ENCODE measurements at regions not wholly inside any gene's neighbourhood (a gene's known extent, or its start where the extent isn't known, plus 50 kb on each side); places are given as distances from the start of the nearest gene placed in this dataset.

DNA sequence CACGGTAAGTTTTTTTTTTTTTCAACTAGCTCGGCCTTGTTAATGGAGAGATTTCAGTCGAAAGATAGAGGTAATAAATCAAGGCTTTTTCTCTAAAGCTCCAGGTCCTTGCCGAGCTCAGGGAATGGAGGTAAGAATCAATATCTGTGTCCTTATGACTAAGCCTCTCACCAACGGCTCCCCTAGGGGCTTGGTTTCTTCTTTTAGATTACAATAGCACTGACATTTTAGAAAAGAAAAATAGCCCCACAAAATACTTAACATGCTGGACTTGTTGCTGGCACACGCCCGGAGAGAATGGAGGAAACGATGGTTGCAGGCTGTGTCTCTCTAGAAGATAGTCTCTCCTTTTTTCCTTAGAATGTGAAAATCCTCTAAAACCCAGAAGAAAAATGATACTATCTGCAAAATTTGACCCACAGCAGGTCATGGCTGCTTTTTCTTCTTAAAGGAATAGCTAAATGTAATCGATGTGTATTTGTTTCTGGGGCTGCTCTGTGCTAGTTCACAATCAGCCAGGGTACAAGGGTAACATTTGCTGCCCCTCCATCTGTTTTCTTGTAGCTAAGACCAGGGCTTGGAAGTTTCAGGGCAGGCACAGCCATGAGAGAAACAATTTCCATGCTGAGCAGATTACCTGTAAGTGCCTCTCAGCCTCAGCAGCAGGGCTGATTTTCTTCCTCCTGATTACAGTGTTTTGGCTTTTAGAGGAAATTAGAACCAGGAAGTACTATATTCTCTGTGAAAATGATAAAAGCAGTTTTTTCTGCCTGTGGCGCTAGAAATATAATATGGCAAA lies 86.2 kb upstream of the GNG12 start:
- Histone ChIP-seq H3K4me1 (no peaks in the 10 kb centered on the region), H3K27me3 (replicated peaks; ENCODE audit: control insufficient read depth, insufficient read depth, low read length) (no peaks in the 10 kb centered on the region), H3K9me3 (no peaks in the 10 kb centered on the region), H3K36me3 (ENCODE audit: control insufficient read depth, insufficient read depth, low read length) (no peaks in the 10 kb centered on the region), H3K4me3 (ENCODE audit: low read depth, low read length) (no peak overlapping the region)
- Mint-ChIP-seq H3K27me3 (ENCODE audit: insufficient read depth, unreplicated experiment) (peaks cover 6% of the 10 kb centered on the region), H3K27ac (ENCODE audit: unreplicated experiment) (no peak overlapping the region), H3K9me3 (ENCODE audit: unreplicated experiment) (peaks cover 8% of the 10 kb centered on the region), H3K4me3 (ENCODE audit: unreplicated experiment) (no peak overlapping the region), H3K4me1 (ENCODE audit: low read depth, unreplicated experiment) (no peaks in the 10 kb centered on the region), H3K36me3 (ENCODE audit: insufficient read depth, unreplicated experiment) (no peaks in the 10 kb centered on the region)
- DNase-seq, result no peak
- TF ChIP-seq, protein P1, sequence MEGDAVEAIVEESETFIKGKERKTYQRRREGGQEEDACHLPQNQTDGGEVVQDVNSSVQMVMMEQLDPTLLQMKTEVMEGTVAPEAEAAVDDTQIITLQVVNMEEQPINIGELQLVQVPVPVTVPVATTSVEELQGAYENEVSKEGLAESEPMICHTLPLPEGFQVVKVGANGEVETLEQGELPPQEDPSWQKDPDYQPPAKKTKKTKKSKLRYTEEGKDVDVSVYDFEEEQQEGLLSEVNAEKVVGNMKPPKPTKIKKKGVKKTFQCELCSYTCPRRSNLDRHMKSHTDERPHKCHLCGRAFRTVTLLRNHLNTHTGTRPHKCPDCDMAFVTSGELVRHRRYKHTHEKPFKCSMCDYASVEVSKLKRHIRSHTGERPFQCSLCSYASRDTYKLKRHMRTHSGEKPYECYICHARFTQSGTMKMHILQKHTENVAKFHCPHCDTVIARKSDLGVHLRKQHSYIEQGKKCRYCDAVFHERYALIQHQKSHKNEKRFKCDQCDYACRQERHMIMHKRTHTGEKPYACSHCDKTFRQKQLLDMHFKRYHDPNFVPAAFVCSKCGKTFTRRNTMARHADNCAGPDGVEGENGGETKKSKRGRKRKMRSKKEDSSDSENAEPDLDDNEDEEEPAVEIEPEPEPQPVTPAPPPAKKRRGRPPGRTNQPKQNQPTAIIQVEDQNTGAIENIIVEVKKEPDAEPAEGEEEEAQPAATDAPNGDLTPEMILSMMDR (IDR thresholded peaks at IDR 0.05; ENCODE audit: insufficient read depth in 1 of 2, low read depth in 1 of 2, low read length in 1 of 2, severe bottlenecking in 1 of 2, unreplicated experiment in 1 of 2), result no peak
- ChIA-PET CTCF (no interaction called here), POLR2A (no interaction called here)
- intact Hi-C loops (cut with micrococcal nuclease; ENCODE audit: unreplicated experiment), result no loop called here
- no TSS peak for BruUV-seq (replicated peaks)

DNA sequence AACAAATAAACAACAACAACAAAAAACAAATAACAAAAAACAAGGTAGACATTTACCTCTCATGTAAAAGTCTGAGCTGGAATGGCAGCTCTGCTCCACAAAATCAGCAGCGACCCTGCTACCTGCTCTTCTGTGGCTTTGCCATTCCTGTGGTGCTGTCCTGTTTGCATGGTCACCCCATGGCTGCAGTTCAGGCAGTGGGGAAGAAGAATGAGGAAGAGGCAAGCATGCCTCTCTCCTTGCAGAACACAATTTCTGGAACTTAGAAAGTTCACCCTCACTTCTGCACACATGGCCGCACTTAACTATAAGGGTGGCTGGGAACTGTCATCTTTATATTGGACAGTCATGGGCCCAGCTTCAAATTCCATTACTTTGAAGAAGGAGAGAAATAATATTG lies 84.8 kb upstream of the GNG12 start:
- ChIA-PET CTCF (no interaction called here), POLR2A (no interaction called here)
- Histone ChIP-seq H3K27me3 (replicated peaks; ENCODE audit: control insufficient read depth, insufficient read depth, low read length) (no peaks in the 10 kb centered on the region), H3K4me1 (no peaks in the 10 kb centered on the region), H3K9me3 (no peaks in the 10 kb centered on the region), H3K36me3 (ENCODE audit: control insufficient read depth, insufficient read depth, low read length) (no peaks in the 10 kb centered on the region), H3K4me3 (ENCODE audit: low read depth, low read length) (no peak overlapping the region)
- no TSS peak for BruUV-seq (replicated peaks)
- H3K4me3 Mint-ChIP-seq (ENCODE audit: unreplicated experiment), result no peak overlapping the region
- no peaks in the 10 kb centered on the region for H3K36me3 Mint-ChIP-seq (ENCODE audit: insufficient read depth, unreplicated experiment)
- DNase-seq, result no peak
- H3K27me3 Mint-ChIP-seq (ENCODE audit: insufficient read depth, unreplicated experiment), result peaks cover 7% of the 10 kb centered on the region
- intact Hi-C loops (cut with micrococcal nuclease; ENCODE audit: unreplicated experiment), result no loop called here
- H3K27ac Mint-ChIP-seq (ENCODE audit: unreplicated experiment), result no peak overlapping the region
- H3K4me1 Mint-ChIP-seq (ENCODE audit: low read depth, unreplicated experiment), result no peaks in the 10 kb centered on the region
- TF ChIP-seq, protein P1 (IDR thresholded peaks at IDR 0.05; ENCODE audit: insufficient read depth in 1 of 2, low read depth in 1 of 2, low read length in 1 of 2, severe bottlenecking in 1 of 2, unreplicated experiment in 1 of 2), result no peak
- H3K9me3 Mint-ChIP-seq (ENCODE audit: unreplicated experiment), result peaks cover 8% of the 10 kb centered on the region

DNA sequence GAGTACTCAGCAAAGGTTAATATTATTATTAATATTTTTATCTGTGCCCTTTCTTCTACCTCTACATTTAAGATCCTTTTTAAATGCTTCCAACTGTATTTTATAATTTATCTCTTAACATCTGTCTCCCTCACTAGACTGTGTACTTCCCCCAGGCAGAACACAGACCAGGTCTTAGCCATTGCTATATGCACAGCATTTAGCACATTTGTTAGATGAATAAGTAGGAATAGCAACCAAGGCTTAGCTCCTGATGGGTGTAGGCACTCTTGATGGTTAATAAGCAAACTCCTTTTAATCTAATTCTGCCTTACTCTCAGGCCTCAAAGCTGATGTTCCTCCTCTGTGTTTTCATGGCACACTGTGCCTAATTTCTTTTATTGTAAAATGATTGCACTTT lies 83.7 kb upstream of the GNG12 start:
- Mint-ChIP-seq H3K27ac (ENCODE audit: unreplicated experiment) (no peak overlapping the region), H3K4me1 (ENCODE audit: low read depth, unreplicated experiment) (no peaks in the 10 kb centered on the region), H3K27me3 (ENCODE audit: insufficient read depth, unreplicated experiment) (peaks cover 7% of the 10 kb centered on the region), H3K36me3 (ENCODE audit: insufficient read depth, unreplicated experiment) (no peaks in the 10 kb centered on the region), H3K4me3 (ENCODE audit: unreplicated experiment) (no peak overlapping the region), H3K9me3 (ENCODE audit: unreplicated experiment) (peaks cover 8% of the 10 kb centered on the region)
- H3K4me3 ChIP-seq (ENCODE audit: low read depth, low read length), result no peak overlapping the region
- ChIA-PET POLR2A (no interaction called here), CTCF (no interaction called here)
- H3K9me3 ChIP-seq, result no peaks in the 10 kb centered on the region
- no peaks in the 10 kb centered on the region for H3K36me3 ChIP-seq (ENCODE audit: control insufficient read depth, insufficient read depth, low read length)
- no peak for DNase-seq
- intact Hi-C loops (cut with micrococcal nuclease; ENCODE audit: unreplicated experiment), result no loop called here
- BruUV-seq (replicated peaks), result no TSS peak
- H3K27me3 ChIP-seq (replicated peaks; ENCODE audit: control insufficient read depth, insufficient read depth, low read length), result no peaks in the 10 kb centered on the region
- H3K4me1 ChIP-seq, result no peaks in the 10 kb centered on the region
- TF ChIP-seq, protein P1 (IDR thresholded peaks at IDR 0.05; ENCODE audit: insufficient read depth in 1 of 2, low read depth in 1 of 2, low read length in 1 of 2, severe bottlenecking in 1 of 2, unreplicated experiment in 1 of 2), result no peak
